A673 (cell line): ENCODE measurements at regions not wholly inside any gene's neighbourhood (a gene's known extent, or its start where the extent isn't known, plus 50 kb on each side); places are given as distances from the start of the nearest gene placed in this dataset.

Experiments
- BruUV-seq: library from RNA; stranded (reverse); fragments of 400-500 nt; replicated peaks from 2 replicates; lab custom pipeline; 2021; lab: Mats Ljungman, UMichigan
- CTCF ChIA-PET: fragments of 300-600 bp; sonication (Branson Sonifier 250); formaldehyde crosslinking; loops from one replicate; lab custom pipeline; 2022; ENCODE audit warnings: antibody characterized with exemption; lab: Charles Lee
- POLR2A ChIA-PET: fragments of 300-600 bp; sonication (Branson Sonifier 250); formaldehyde crosslinking; loops from one replicate; lab custom pipeline; 2022; ENCODE audit warnings: antibody characterized with exemption; ENCODE audit not compliant: low non-redundant PET; lab: Charles Lee
- DNase-seq: peaks from one replicate; pipeline ENCODE4 v3.0.0-alpha.2; 2015; ENCODE audit warnings: low spot score
- H3K27ac ChIP-seq: fragments of 200-600 bp; sonication (generic); 2 replicates; pipeline ENCODE4 v1.5.1; 2016; ENCODE audit warnings: mixed run types, low read depth, mild to moderate bottlenecking, mixed read lengths, antibody characterized with exemption, low read length; ENCODE audit not compliant: poor library complexity, severe bottlenecking
- H3K27me3 ChIP-seq: fragments of 200-600 bp; sonication (generic); replicated peaks from 2 replicates; pipeline ENCODE4 v1.6.1; 2017; ENCODE audit warnings: mixed run types, low read depth, mild to moderate bottlenecking, mixed read lengths, antibody characterized with exemption, low read length; ENCODE audit not compliant: insufficient read depth, poor library complexity
- H3K36me3 ChIP-seq: fragments of 200-600 bp; sonication (generic); 2 replicates; pipeline ENCODE4 v1.6.1; 2016; ENCODE audit warnings: mixed run types, mild to moderate bottlenecking, mixed read lengths, antibody characterized with exemption, low read length; ENCODE audit not compliant: insufficient read depth, poor library complexity, severe bottlenecking
- H3K4me1 ChIP-seq: fragments of 200-600 bp; sonication (generic); 2 replicates; pipeline ENCODE4 v1.6.1; 2017; ENCODE audit warnings: mixed run types, mild to moderate bottlenecking, mixed read lengths, antibody characterized with exemption, low read length; ENCODE audit not compliant: insufficient read depth, poor library complexity, severe bottlenecking
- H3K4me3 ChIP-seq: fragments of 200-600 bp; sonication (generic); 2 replicates; pipeline ENCODE4 v1.5.1; 2016; ENCODE audit warnings: low read depth, mixed run types, mild to moderate bottlenecking, mixed read lengths, low read length; ENCODE audit not compliant: poor library complexity, severe bottlenecking
- H3K9me3 ChIP-seq: fragments of 200-600 bp; sonication (generic); 2 replicates; pipeline ENCODE4 v1.6.1; 2016; ENCODE audit warnings: mixed run types, low read depth, mild to moderate bottlenecking, mixed read lengths, antibody characterized with exemption, low read length; ENCODE audit not compliant: poor library complexity, severe bottlenecking
- EZH2 ChIP-seq: fragments of 200-600 bp; sonication (generic); IDR thresholded peaks from 2 replicates; pipeline ENCODE4 v1.6.1; 2017; ENCODE audit warnings: borderline replicate concordance, low read depth, mild to moderate bottlenecking, mixed read lengths, antibody characterized with exemption, low read length; ENCODE audit not compliant: poor library complexity, severe bottlenecking
- intact Hi-C: fragments of 100-400 bp; cut with micrococcal nuclease; formaldehyde crosslinking; loops from one replicate; pipeline ENCODE4 v1.10.0; 2022; ENCODE audit not compliant: unreplicated experiment
- TF ChIP-seq, protein P1 (sequence below): fragments of 300-800, 200-600 bp; sonication (generic); conservative IDR thresholded peaks from 2 replicates; pipeline ENCODE4 v1.5.1; 2017; ENCODE audit warnings: low read depth, mild to moderate bottlenecking, antibody characterized with exemption, low read length, moderate library complexity, mixed read lengths

DNA sequence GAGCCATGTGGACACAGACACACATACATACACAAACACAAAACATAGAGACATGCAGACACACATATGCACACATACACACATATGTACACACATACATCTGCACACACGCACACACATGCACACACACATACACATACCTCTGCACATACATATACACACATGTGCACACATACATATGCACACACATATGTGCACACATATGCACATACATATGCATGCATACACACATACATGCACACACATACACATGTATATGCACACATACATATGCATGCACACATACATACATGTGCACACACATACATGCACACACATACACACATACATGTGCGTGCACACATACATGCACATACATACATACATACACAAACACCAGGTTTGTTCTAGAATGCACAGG is 236.3 kb upstream of the FOXK1 start:
- no peaks in the 10 kb centered on the region for H3K36me3 ChIP-seq
- TF ChIP-seq EZH2, result no peak
- POLR2A ChIA-PET, result no interaction called here
- H3K4me3 ChIP-seq, result no peak overlapping the region
- BruUV-seq, result no TSS peak
- H3K9me3 ChIP-seq, result no peaks in the 10 kb centered on the region
- intact Hi-C loops, result no loop called here
- H3K27me3 ChIP-seq, result no peaks in the 10 kb centered on the region
- no peak overlapping the region for H3K27ac ChIP-seq
- CTCF ChIA-PET, result no interaction called here
- no peak for DNase-seq
- H3K4me1 ChIP-seq, result no peaks in the 10 kb centered on the region

DNA sequence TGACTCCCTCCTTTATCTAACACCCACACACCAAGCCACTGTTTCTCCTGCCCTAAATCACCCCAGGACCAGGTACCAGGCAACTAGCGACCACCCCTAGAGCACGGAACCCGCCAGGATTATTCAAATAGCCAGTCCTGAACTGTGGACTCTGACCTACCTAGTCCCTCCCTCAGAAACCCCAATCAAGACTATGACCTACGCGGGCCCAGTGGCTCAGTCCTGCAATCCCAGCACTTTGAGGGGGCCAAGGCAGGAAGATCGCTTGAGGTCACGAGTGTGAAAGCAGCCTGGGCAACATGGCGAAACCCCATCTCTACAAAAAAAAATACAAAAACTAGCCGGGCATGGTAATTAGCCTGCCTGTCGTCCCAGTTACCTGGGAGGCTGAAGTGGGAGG is 232.8 kb upstream of the FOXK1 start:
- no TSS peak for BruUV-seq
- Histone ChIP-seq H3K27ac (no peak overlapping the region), H3K4me3 (no peak overlapping the region), H3K4me1 (no peaks in the 10 kb centered on the region), H3K9me3 (no peaks in the 10 kb centered on the region), H3K36me3 (no peaks in the 10 kb centered on the region), H3K27me3 (no peaks in the 10 kb centered on the region)
- intact Hi-C loops, result no loop called here
- TF ChIP-seq, protein P1, sequence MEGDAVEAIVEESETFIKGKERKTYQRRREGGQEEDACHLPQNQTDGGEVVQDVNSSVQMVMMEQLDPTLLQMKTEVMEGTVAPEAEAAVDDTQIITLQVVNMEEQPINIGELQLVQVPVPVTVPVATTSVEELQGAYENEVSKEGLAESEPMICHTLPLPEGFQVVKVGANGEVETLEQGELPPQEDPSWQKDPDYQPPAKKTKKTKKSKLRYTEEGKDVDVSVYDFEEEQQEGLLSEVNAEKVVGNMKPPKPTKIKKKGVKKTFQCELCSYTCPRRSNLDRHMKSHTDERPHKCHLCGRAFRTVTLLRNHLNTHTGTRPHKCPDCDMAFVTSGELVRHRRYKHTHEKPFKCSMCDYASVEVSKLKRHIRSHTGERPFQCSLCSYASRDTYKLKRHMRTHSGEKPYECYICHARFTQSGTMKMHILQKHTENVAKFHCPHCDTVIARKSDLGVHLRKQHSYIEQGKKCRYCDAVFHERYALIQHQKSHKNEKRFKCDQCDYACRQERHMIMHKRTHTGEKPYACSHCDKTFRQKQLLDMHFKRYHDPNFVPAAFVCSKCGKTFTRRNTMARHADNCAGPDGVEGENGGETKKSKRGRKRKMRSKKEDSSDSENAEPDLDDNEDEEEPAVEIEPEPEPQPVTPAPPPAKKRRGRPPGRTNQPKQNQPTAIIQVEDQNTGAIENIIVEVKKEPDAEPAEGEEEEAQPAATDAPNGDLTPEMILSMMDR, result no peak
- no peak for TF ChIP-seq EZH2
- DNase-seq, result no peak
- ChIA-PET POLR2A (no interaction called here), CTCF (no interaction called here)

DNA sequence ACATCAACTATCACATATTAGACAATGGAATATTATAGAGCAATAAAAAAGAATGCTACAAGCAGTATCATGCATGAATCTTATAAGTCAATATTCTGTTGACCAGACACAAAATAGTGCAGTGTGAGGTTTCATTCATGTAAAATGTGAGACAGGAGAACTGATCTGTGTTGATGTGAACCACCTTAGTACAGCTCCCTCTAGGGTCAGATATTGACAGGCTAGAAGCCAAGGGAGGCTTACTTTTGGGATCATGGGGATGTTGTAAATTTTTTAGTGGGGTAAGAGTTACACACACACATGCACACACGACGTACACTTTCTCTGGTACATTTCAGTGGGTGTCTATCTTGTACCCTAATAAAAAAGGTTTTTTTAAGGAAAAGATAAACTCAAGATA is 231.6 kb upstream of the FOXK1 start:
- TF ChIP-seq, protein P1, result 0 out of 2 replicates have a peak, but pooled peaks have one; percentile 12
- TF ChIP-seq EZH2, result no peak
- H3K27ac ChIP-seq, result no peak overlapping the region
- H3K4me1 ChIP-seq, result no peaks in the 10 kb centered on the region
- CTCF ChIA-PET, result no interaction called here
- POLR2A ChIA-PET, result no interaction called here
- no peak for DNase-seq
- intact Hi-C loops, result no loop called here
- no TSS peak for BruUV-seq
- H3K4me3 ChIP-seq, result no peak overlapping the region
- H3K9me3 ChIP-seq, result no peaks in the 10 kb centered on the region
- no peaks in the 10 kb centered on the region for H3K36me3 ChIP-seq
- no peaks in the 10 kb centered on the region for H3K27me3 ChIP-seq

DNA sequence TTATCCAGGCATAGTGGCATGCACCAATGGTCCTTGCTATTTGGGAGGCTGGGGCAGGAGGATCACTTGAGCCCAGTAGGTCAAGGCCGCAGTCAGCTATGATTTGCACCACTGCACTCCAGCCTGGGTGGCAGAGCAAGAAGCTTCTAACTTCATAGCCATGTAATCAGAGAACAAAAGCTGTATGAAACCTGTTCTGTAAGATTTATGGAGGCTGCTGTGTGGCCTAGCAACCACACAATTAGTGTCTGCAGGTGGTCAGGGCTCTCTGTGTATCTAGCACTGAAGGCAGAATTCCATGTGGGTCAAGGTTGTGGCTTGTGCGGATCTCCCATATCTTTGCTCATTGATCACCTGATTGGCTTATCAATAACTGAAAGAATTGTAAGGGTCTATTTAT is 221.5 kb upstream of the FOXK1 start:
- CTCF ChIA-PET, result no interaction called here
- Histone ChIP-seq H3K4me1 (no peaks in the 10 kb centered on the region), H3K4me3 (no peak overlapping the region), H3K36me3 (no peaks in the 10 kb centered on the region), H3K27ac (no peak overlapping the region), H3K9me3 (no peaks in the 10 kb centered on the region), H3K27me3 (peaks cover 16% of the 10 kb centered on the region)
- no peak for DNase-seq
- POLR2A ChIA-PET, result no interaction called here
- intact Hi-C loops, result no loop called here
- TF ChIP-seq, protein P1, result no peak
- TF ChIP-seq EZH2, result no peak
- no TSS peak for BruUV-seq
